Thoracic aorta (tissue), 2 donors: ENCODE measurements at regions not wholly inside any gene's neighbourhood (a gene's known extent, or its start where the extent isn't known, plus 50 kb on each side); places are given as distances from the start of the nearest gene placed in this dataset.

Experiments used
- ATAC-seq: fragments of 150-250 bp; one replicate; pipeline ENCODE4 v1.8.0; 2017; ENCODE audit warnings: low read depth; ENCODE audit not compliant: insufficient number of reproducible peaks, low FRiP score
- DNase-seq: peaks from one replicate; pipeline ENCODE4 v3.0.0-alpha.2; 2020; ENCODE audit warnings: low spot score
- H3K27ac ChIP-seq, 2 donors: fragments of 200-600 bp; sonication (generic); 1 replicate in 1 of 2; 2 replicates in 1 of 2; pipeline ENCODE4 v1.5.1; 2016; ENCODE audit warnings: mild to moderate bottlenecking in 2 of 2, moderate library complexity in 2 of 2
- H3K27me3 ChIP-seq: fragments of 200-600 bp; sonication (generic); replicated peaks from 2 replicates; pipeline ENCODE4 v1.6.0; 2016; ENCODE audit warnings: mild to moderate bottlenecking; ENCODE audit not compliant: insufficient read depth
- H3K36me3 ChIP-seq: fragments of 200-600 bp; sonication (generic); one replicate; pipeline ENCODE4 v1.5.1; 2016
- H3K4me1 ChIP-seq, 2 donors: fragments of 200-600 bp; sonication (generic); 1 replicate in 1 of 2; 2 replicates in 1 of 2; pipeline versions ENCODE4 v1.5.1 to v1.6.0; 2016; ENCODE audit warnings: low read depth in 2 of 2, mild to moderate bottlenecking in 1 of 2; ENCODE audit not compliant: control insufficient read depth in 1 of 2
- H3K4me3 ChIP-seq: fragments of 200-600 bp; sonication (generic); 2 replicates; pipeline ENCODE4 v1.5.1; 2016; ENCODE audit warnings: mild to moderate bottlenecking
- H3K9me3 ChIP-seq: fragments of 200-600 bp; sonication (generic); 2 replicates; pipeline ENCODE4 v1.5.1; 2016
- TF ChIP-seq, protein P1 (sequence below): fragments of 200-600 bp; sonication (generic); IDR thresholded peaks from one replicate; pipeline ENCODE4 v1.5.1; 2019; ENCODE audit warnings: antibody characterized with exemption

- Histone ChIP-seq H3K27me3 (no peaks in the 10 kb centered on the region), H3K27ac (no peak overlapping the region), H3K4me1 (peaks cover 11 to 21% of the 10 kb centered on the region in 2 donors), H3K36me3 (no peaks in the 10 kb centered on the region), H3K4me3 (no peak overlapping the region), H3K9me3 (no peaks in the 10 kb centered on the region)
- TF ChIP-seq, protein P1, sequence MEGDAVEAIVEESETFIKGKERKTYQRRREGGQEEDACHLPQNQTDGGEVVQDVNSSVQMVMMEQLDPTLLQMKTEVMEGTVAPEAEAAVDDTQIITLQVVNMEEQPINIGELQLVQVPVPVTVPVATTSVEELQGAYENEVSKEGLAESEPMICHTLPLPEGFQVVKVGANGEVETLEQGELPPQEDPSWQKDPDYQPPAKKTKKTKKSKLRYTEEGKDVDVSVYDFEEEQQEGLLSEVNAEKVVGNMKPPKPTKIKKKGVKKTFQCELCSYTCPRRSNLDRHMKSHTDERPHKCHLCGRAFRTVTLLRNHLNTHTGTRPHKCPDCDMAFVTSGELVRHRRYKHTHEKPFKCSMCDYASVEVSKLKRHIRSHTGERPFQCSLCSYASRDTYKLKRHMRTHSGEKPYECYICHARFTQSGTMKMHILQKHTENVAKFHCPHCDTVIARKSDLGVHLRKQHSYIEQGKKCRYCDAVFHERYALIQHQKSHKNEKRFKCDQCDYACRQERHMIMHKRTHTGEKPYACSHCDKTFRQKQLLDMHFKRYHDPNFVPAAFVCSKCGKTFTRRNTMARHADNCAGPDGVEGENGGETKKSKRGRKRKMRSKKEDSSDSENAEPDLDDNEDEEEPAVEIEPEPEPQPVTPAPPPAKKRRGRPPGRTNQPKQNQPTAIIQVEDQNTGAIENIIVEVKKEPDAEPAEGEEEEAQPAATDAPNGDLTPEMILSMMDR = no peak
- DNase-seq (no peak), ATAC-seq (no peak)
Observed at GRCh38 chr1:94726981-94727685, 93.0 kb upstream of the SLC44A3 start.

GRCh38 chr1:94725566-94725965 lies 94.6 kb upstream of the SLC44A3 start:
- Histone ChIP-seq H3K4me3 (no peak overlapping the region), H3K27ac (no peak overlapping the region), H3K36me3 (no peaks in the 10 kb centered on the region), H3K9me3 (no peaks in the 10 kb centered on the region), H3K4me1 (peaks cover 11 to 21% of the 10 kb centered on the region in 2 donors), H3K27me3 (no peaks in the 10 kb centered on the region)
- DNase-seq (no peak), ATAC-seq (no peak)
- TF ChIP-seq, protein P1 = no peak

DNA sequence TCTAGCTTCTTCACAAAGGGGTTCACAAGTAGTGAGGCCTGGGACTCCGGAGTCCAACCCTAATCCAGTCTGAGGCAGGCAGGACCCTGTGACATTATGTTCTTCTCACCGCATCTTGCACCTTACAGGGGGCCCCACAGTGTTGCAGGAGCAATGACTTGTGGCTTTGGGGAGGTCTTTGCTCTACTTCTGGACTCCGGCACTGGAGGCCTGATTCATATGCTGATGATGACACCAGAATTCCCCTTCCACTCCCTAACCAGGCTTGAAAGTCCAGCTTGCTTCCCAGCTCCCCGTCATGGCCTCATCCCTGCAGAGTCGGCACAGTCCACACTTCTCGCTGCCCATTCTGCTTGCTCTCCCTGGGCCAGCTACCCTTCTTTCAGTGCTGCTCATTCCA lies 96.3 kb upstream of the SLC44A3 start:
- TF ChIP-seq, protein P1 = no peak
- H3K27me3 ChIP-seq = no peaks in the 10 kb centered on the region
- DNase-seq = no peak
- no peak for ATAC-seq
- peaks cover 11 to 14% of the 10 kb centered on the region in 2 donors for H3K4me1 ChIP-seq
- no peaks in the 10 kb centered on the region for H3K36me3 ChIP-seq
- no peak overlapping the region for H3K4me3 ChIP-seq
- H3K9me3 ChIP-seq = no peaks in the 10 kb centered on the region
- no peak overlapping the region for H3K27ac ChIP-seq

DNA sequence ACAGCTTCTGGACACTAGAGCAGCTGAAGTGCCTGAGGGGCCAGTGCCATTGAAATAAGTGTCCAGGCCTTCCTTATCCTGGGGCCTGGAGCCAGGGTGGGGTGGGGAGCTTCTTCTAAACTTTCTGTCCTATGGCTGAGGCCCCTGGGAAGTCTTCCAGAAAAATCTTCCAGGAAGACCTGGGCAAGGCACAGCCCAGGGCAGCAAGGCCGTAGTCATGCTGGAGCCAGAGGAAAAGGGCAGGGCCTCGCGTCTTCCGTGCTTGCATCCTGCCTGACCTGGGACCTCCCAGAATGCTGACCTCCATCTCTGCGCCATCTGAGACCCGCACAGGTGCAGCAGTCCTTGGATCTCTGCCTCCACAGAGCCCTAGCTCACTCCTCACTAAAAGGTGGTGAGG lies 96.7 kb upstream of the SLC44A3 start:
- DNase-seq (no peak), ATAC-seq (no peak)
- H3K9me3 ChIP-seq = no peaks in the 10 kb centered on the region
- TF ChIP-seq, protein P1 = no peak
- H3K27me3 ChIP-seq = no peaks in the 10 kb centered on the region
- no peaks in the 10 kb centered on the region for H3K36me3 ChIP-seq
- H3K27ac ChIP-seq = no peak overlapping the region
- H3K4me1 ChIP-seq = peaks cover 9 to 11% of the 10 kb centered on the region in 2 donors
- no peak overlapping the region for H3K4me3 ChIP-seq

DNA sequence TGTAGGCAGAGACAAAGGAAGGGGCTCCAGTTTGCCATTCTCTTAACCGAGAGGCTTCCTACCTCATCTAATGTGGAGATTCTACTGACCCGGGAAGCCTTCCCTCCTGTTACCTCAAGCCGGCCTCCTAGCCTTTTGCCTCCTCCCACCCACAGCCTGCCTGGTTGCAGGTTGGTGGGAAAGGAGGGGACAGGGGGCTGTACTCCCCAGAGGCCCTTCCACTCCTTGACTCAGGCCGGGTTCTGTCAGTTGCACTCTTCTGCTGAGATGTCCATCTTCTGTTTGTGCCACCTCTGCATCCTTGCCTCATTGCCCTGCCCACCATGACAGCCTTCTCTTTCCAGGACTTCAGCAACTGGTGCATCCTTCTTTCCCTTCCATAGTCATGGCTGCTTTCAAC lies 98.0 kb upstream of the SLC44A3 start:
- TF ChIP-seq, protein P1 = no peak
- ATAC-seq (no peak), DNase-seq (no peak)
- Histone ChIP-seq H3K27me3 (no peaks in the 10 kb centered on the region), H3K4me3 (no peak overlapping the region), H3K36me3 (no peaks in the 10 kb centered on the region), H3K9me3 (no peaks in the 10 kb centered on the region), H3K4me1 (peaks cover 0 to 1% of the 10 kb centered on the region in 2 donors), H3K27ac (no peak overlapping the region)
